PC-9 (cell line): ENCODE measurements at regions not wholly inside any gene's neighbourhood (a gene's known extent, or its start where the extent isn't known, plus 50 kb on each side); places are given as distances from the start of the nearest gene placed in this dataset.

ENCODE experiments used
- BruUV-seq: library from RNA; stranded (reverse); fragments of 400-500 nt; replicated peaks from 2 replicates; lab custom pipeline; 2021; lab: Mats Ljungman, UMichigan
- CTCF ChIA-PET: fragments of 300-600 bp; sonication (Branson Sonifier 250); formaldehyde crosslinking; loops from one replicate; lab custom pipeline; 2022; ENCODE audit warnings: antibody characterized with exemption; lab: Charles Lee
- POLR2A ChIA-PET: fragments of 300-600 bp; sonication (Branson Sonifier 250); formaldehyde crosslinking; loops from one replicate; lab custom pipeline; 2022; ENCODE audit warnings: antibody characterized with exemption; ENCODE audit not compliant: unreplicated experiment; lab: Charles Lee
- DNase-seq, 2 experiments: peaks; one replicate each; pipeline versions ENCODE4 v3.0.0 to v3.0.0-alpha.2; 2015 to 2022; ENCODE audit warnings: mixed read lengths in 1 of 2
- H2AFZ ChIP-seq: fragments of 200-600 bp; sonication (generic); 2 replicates; pipeline ENCODE4 v1.8.1; 2017; ENCODE audit warnings: antibody characterized with exemption
- H3F3A ChIP-seq: fragments of 200-600 bp; sonication (generic); 2 replicates; pipeline ENCODE4 v1.8.1; 2017; ENCODE audit warnings: antibody characterized with exemption, mild to moderate bottlenecking, low read depth; ENCODE audit not compliant: insufficient read depth
- H3K27ac ChIP-seq: fragments of 200-600 bp; sonication (generic); 2 replicates; pipeline ENCODE4 v1.6.1; 2016; ENCODE audit warnings: mixed run types
- H3K27me3 ChIP-seq: fragments of 200-600 bp; sonication (generic); 2 replicates; pipeline ENCODE4 v1.6.1; 2016; ENCODE audit warnings: low read depth, mixed run types; ENCODE audit not compliant: insufficient read depth
- H3K36me3 ChIP-seq: fragments of 200-600 bp; sonication (generic); 2 replicates; pipeline ENCODE4 v1.6.1; 2016; ENCODE audit warnings: low read depth, mixed run types
- H3K4me1 ChIP-seq: fragments of 200-600 bp; sonication (generic); replicated peaks from 2 replicates; pipeline ENCODE4 v1.6.1; 2016; ENCODE audit warnings: mixed run types; ENCODE audit not compliant: insufficient read depth
- H3K4me2 ChIP-seq: fragments of 200-600 bp; sonication (generic); 2 replicates; pipeline ENCODE4 v1.6.1; 2017; ENCODE audit warnings: mixed run types
- H3K4me3 ChIP-seq: fragments of 200-600 bp; sonication (generic); 2 replicates; pipeline ENCODE4 v1.6.1; 2016; ENCODE audit warnings: mixed run types
- H3K79me2 ChIP-seq: fragments of 200-600 bp; sonication (generic); 2 replicates; pipeline ENCODE4 v1.6.1; 2017; ENCODE audit warnings: low read depth, mixed run types
- H3K9me2 ChIP-seq: fragments of 200-600 bp; sonication (generic); 2 replicates; pipeline ENCODE4 v1.8.1; 2017; ENCODE audit warnings: mild to moderate bottlenecking; ENCODE audit not compliant: insufficient read depth
- H3K9me3 ChIP-seq: fragments of 200-600 bp; sonication (generic); 2 replicates; pipeline ENCODE4 v1.8.1; 2016; ENCODE audit warnings: low read depth; ENCODE audit not compliant: insufficient read depth
- H4K20me1 ChIP-seq: fragments of 200-600 bp; sonication (generic); 2 replicates; pipeline ENCODE4 v1.8.1; 2017; ENCODE audit not compliant: insufficient read depth
- CTCF ChIP-seq: fragments of 200-600 bp; sonication (generic); conservative IDR thresholded peaks from 2 replicates; pipeline ENCODE4 v1.6.1; 2017; ENCODE audit warnings: mixed run types, antibody characterized with exemption, mild to moderate bottlenecking, moderate library complexity
- EZH2 ChIP-seq: fragments of 200-600 bp; sonication (generic); IDR thresholded peaks from 2 replicates; pipeline ENCODE4 v1.8.0; 2017; ENCODE audit warnings: antibody characterized with exemption, low read depth
- intact Hi-C: fragments of 100-400 bp; cut with micrococcal nuclease; formaldehyde crosslinking; loops from one replicate; pipeline ENCODE4 v1.10.0; 2022; ENCODE audit not compliant: unreplicated experiment

- TF ChIP-seq CTCF (peak; percentile 56), EZH2 (no peak)
- Histone ChIP-seq H2AFZ (no peak overlapping the region), H3K9me3 (no peaks in the 10 kb centered on the region), H3K36me3 (no peaks in the 10 kb centered on the region), H3K27ac (no peak overlapping the region), H3K4me2 (no peak overlapping the region), H3K79me2 (no peaks in the 10 kb centered on the region), H3K27me3 (peaks cover 96% of the 10 kb centered on the region), H3K4me1 (no peaks in the 10 kb centered on the region), H3K9me2 (no peaks in the 10 kb centered on the region), H3K4me3 (no peak overlapping the region), H4K20me1 (peaks cover 4% of the 10 kb centered on the region; the same call in 1 of the 2 replicates), H3F3A (no peaks in the 10 kb centered on the region)
- BruUV-seq: no TSS peak
- no peak for DNase-seq
- POLR2A ChIA-PET: no interaction called here
- intact Hi-C loops: no loop called here
- CTCF ChIA-PET: no interaction called here
These were observed 848.2 kb downstream of the BRD1 start for GRCh38 chr22:48979482-48979881.

- no peaks in the 10 kb centered on the region for H3K36me3 ChIP-seq
- peaks cover 97% of the 10 kb centered on the region for H3K27me3 ChIP-seq
- no peak overlapping the region for H3K27ac ChIP-seq
- no peaks in the 10 kb centered on the region for H3K9me3 ChIP-seq
- no peak for DNase-seq
- H3F3A ChIP-seq: no peaks in the 10 kb centered on the region
- H3K79me2 ChIP-seq: no peaks in the 10 kb centered on the region
- no peaks in the 10 kb centered on the region for H3K4me1 ChIP-seq
- H2AFZ ChIP-seq: no peak overlapping the region
- TF ChIP-seq CTCF: no peak
- TF ChIP-seq EZH2: no peak
- H3K4me3 ChIP-seq: no peak overlapping the region
- ChIA-PET POLR2A (no interaction called here), CTCF (no interaction called here)
- intact Hi-C loops: no loop called here
- peaks cover 4% of the 10 kb centered on the region; the same call in 1 of the 2 replicates for H4K20me1 ChIP-seq
- no peak overlapping the region for H3K4me2 ChIP-seq
- BruUV-seq: no TSS peak
- no peaks in the 10 kb centered on the region for H3K9me2 ChIP-seq
These were observed 850.8 kb downstream of the BRD1 start for GRCh38 chr22:48976556-48977535.

GRCh38 chr22:48975886-48976285, 851.8 kb downstream of the BRD1 start:
- CTCF ChIA-PET: no interaction called here
- Histone ChIP-seq H3K9me3 (no peaks in the 10 kb centered on the region), H2AFZ (no peak overlapping the region), H3F3A (no peaks in the 10 kb centered on the region), H3K79me2 (no peaks in the 10 kb centered on the region), H3K4me1 (no peaks in the 10 kb centered on the region), H3K36me3 (no peaks in the 10 kb centered on the region), H4K20me1 (peaks cover 4% of the 10 kb centered on the region; the same call in 1 of the 2 replicates), H3K27me3 (peaks cover 96% of the 10 kb centered on the region), H3K4me2 (no peak overlapping the region), H3K27ac (no peak overlapping the region), H3K9me2 (no peaks in the 10 kb centered on the region), H3K4me3 (no peak overlapping the region)
- intact Hi-C loops: no loop called here
- no TSS peak for BruUV-seq
- TF ChIP-seq CTCF: no peak
- TF ChIP-seq EZH2: no peak
- DNase-seq: no peak
- POLR2A ChIA-PET: no interaction called here
